Right lobe of liver (tissue), 4 donors: ENCODE measurements at regions not wholly inside any gene's neighbourhood (a gene's known extent, or its start where the extent isn't known, plus 50 kb on each side); places are given as distances from the start of the nearest gene placed in this dataset.

Source experiments
- CTCF ChIP-seq, 4 donors: fragments of 200-600 bp in 3 of 4; fragments of 450-650 bp in 1 of 4; IDR thresholded peaks; one replicate each; pipeline versions ENCODE4 v1.5.1 to v1.8.0; 2016 to 2022; ENCODE audit warnings: antibody characterized with exemption in 4 of 4, mild to moderate bottlenecking in 2 of 4
- POLR2A ChIP-seq: fragments of 450-650 bp; IDR thresholded peaks from one replicate; pipeline ENCODE4 v1.6.1; 2017; ENCODE audit warnings: antibody characterized with exemption, mild to moderate bottlenecking
- donor health status: DM: no; HTN: no; CAD: no.
- donor health status: DM: no; HTN: no; CAD: no.
- donor health status: DM: no; HTN: yes; CAD: no.

- TF ChIP-seq CTCF (IDR thresholded peaks at IDR 0.05), result no peak
- no peak for TF ChIP-seq POLR2A
Observed at GRCh38 chr5:12177225-12177624, 273.0 kb upstream of the CTNND2 start.
